ENCODE measurements at regions not wholly inside any gene's neighbourhood (a gene's known extent, or its start where the extent isn't known, plus 50 kb on each side); places are given as distances from the start of the nearest gene placed in this dataset.
"Not testable (repeated sequence)": the region's sequence is repeated elsewhere in the genome, so short reads cannot be mapped to it uniquely, and the experiment has no call there.

GRCh38 chr3:67946436-67946835 lies 292.0 kb upstream of the SUCLG2 start:
- TF ChIP-seq CTCF (IDR thresholded peaks at IDR 0.05; ENCODE audit: insufficient read depth, low read depth, low read length, missing control alignments) = no peak
- no peak for DNase-seq (ENCODE audit: low read depth)

GRCh38 chr3:67943546-67943945 lies 289.1 kb upstream of the SUCLG2 start:
- no peak for DNase-seq (ENCODE audit: low read depth)
- TF ChIP-seq CTCF (IDR thresholded peaks at IDR 0.05; ENCODE audit: insufficient read depth, low read depth, low read length, missing control alignments) = no peak
- no peak overlapping the region for H3K4me3 ChIP-seq (ENCODE audit: low read length)

More at GRCh38 chr3:67946436-67946835, 292.0 kb upstream of the SUCLG2 start:
- H3K4me3 ChIP-seq (ENCODE audit: low read length) = no peak overlapping the region

- DNase-seq (ENCODE audit: low read depth) = no peak
- H3K4me3 ChIP-seq (ENCODE audit: low read length) = no peak overlapping the region
- no peak for TF ChIP-seq CTCF (IDR thresholded peaks at IDR 0.05; ENCODE audit: insufficient read depth, low read depth, low read length, missing control alignments)
Measured at GRCh38 chr3:67941433-67942030, 287.1 kb upstream of the SUCLG2 start.

GRCh38 chr3:67940210-67940952 lies 286.0 kb upstream of the SUCLG2 start:
- no peak for TF ChIP-seq CTCF (IDR thresholded peaks at IDR 0.05; ENCODE audit: insufficient read depth, low read depth, low read length, missing control alignments)
- H3K4me3 ChIP-seq (ENCODE audit: low read length) = no peak overlapping the region

GRCh38 chr3:67937498-67938118 lies 283.2 kb upstream of the SUCLG2 start:
- no peak for DNase-seq (ENCODE audit: low read depth)
- H3K4me3 ChIP-seq (ENCODE audit: low read length) = no peak overlapping the region
- TF ChIP-seq CTCF (IDR thresholded peaks at IDR 0.05; ENCODE audit: insufficient read depth, low read depth, low read length, missing control alignments) = no peak

More at GRCh38 chr3:67940210-67940952, 286.0 kb upstream of the SUCLG2 start:
- peak; percentile 8 for DNase-seq (ENCODE audit: low read depth)

- DNase-seq (ENCODE audit: low read depth) = peak; percentile 32
- H3K4me3 ChIP-seq (ENCODE audit: low read length) = not testable (repeated sequence)
Measured at GRCh38 chr3:67930394-67930793, 276.0 kb upstream of the SUCLG2 start.

- no peak for TF ChIP-seq CTCF (IDR thresholded peaks at IDR 0.05; ENCODE audit: insufficient read depth, low read depth, low read length, missing control alignments)
- H3K4me3 ChIP-seq (ENCODE audit: low read length) = no peak overlapping the region
- DNase-seq (ENCODE audit: low read depth) = no peak
Measured at GRCh38 chr3:67923796-67924195, 269.4 kb upstream of the SUCLG2 start.

Measured in epithelial cell of esophagus (primary cell).